ENCODE measurements at regions not wholly inside any gene's neighbourhood (a gene's known extent, or its start where the extent isn't known, plus 50 kb on each side); places are given as distances from the start of the nearest gene placed in this dataset.
A peak's percentile ranks its signal among the peaks of the same experiment; 100 is the strongest.

DNA sequence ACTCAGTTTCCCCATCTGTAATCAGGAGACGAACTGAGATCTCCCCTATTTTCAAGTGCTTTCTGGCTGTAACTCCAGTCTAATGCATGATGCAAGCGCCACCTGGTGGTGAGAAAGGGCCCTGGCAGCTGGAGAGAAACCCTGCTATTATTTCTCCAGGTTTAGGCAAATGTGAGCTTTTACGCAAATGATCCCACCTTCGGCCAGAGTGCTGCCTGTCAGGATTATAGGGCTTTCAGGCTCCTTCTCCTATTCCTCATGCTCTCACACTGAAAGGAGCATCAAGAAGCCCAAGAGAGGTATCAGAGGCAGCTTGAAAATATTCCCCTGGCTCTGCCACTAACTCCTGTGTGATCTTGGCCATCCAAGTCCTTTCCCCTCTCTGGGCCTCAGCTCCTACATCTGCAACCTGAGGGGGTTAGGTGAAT, 93.9 kb upstream of the RASGRF1 start:
- peak; percentile 55 to 57 for DNase-seq

- no peak for DNase-seq
Measured at GRCh38 chr15:79180318-79180717, 89.7 kb upstream of the RASGRF1 start.

- DNase-seq = no peak
Measured at GRCh38 chr15:79179597-79179996, 89.0 kb upstream of the RASGRF1 start.

DNA sequence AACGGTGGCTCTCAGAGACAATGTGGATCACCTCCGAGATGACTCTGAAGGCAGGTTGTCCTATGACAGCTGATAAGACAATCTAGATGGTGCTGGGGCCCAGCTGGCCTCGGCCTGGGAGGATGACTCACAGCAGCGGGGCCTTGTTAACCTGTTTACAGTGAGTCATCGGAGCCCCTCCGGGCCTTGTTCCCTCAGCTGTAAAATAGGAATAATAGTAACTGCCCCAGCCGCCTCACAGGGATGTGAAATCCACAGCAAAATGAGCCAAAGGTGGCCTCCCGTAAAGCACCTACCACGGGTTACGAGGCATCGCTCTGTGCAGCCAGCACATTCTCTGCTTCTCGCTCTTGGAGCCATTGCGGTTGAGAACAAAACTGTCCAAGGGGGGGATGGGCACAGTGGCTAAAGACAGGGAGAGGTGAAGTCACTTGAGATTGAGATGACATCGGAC, 88.6 kb upstream of the RASGRF1 start:
- no peak for DNase-seq

DNA sequence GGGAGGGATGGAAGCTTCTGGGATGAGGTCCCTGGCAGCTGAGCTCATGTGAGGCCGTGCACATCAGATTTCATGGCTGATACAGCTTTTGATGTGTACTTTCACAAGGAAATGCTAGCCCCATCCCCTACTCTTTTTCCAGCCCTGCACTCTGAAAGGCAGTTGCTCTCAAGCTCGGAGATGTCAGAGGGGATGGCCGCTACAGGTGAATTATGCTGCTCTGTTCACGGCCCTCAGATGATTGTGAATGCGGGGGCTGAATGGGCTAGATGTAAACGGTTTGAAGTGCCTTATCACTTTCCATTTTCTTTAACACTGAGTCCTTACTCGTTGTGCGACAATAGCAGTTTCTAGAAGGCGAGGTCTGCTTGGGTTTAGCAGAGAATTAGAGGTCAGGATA, 88.0 kb upstream of the RASGRF1 start:
- no peak for DNase-seq

GRCh38 chr15:79176151-79176550, 85.6 kb upstream of the RASGRF1 start:
- DNase-seq = no peak

- DNase-seq = no peak
Measured at GRCh38 chr15:79172801-79173460, 82.4 kb upstream of the RASGRF1 start.

DNA sequence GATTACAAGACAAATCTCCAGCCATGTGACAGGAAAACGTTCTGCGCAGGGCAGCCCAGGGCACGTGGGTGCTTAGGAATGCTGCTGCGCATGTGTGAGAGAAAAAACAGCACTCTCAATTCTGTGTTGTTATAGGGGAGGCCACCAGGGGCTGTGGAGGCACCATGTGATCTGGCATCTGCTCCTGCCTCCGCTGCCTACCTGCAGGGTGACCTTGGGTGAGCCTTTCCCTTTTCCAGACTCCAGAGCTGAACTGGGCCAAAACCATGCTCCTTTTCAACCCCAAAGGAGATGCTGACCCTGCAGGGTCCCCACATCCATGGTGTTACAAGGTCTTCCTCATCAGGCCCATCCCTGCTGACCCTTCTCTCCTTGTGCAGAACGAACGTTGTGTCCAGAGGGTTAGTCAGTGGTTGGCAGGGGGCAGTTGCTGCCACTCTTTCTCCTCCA, 81.5 kb upstream of the RASGRF1 start:
- no peak for DNase-seq

- no peak for DNase-seq
Measured at GRCh38 chr15:79171320-79172031, 80.9 kb upstream of the RASGRF1 start.

- no peak for DNase-seq
Measured at GRCh38 chr15:79170256-79170664, 79.7 kb upstream of the RASGRF1 start.

DNA sequence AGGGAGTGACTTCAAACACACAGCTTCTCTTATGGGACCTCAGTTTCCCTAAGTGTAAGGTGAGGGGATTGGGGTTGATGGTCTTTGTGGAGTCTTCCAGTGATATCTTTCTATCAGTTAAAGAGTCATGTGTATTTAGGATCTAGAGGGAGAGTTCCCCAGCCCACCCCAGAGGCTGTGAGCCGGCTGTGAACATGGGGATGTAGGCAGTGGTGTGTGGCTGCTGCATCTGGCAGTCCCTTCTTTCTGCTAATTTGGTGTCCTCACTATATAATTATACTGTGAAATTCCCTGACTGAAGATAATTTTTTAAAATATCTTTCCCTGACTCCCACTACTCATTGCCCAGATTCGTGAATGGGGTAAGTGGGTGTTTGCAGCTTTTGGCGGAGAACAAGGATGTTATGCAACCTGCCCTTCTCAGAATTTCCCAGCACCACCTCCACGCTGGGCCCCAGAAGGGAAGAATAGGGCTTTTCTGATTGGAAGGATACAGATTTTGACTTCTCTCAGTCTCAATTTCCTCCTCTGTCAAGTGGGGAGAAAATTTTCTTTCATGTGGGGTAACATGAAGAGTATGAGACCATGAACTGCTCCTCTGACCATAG, 79.0 kb upstream of the RASGRF1 start:
- no peak for DNase-seq

- no peak for DNase-seq
Measured at GRCh38 chr15:79168922-79169456, 78.4 kb upstream of the RASGRF1 start.

DNA sequence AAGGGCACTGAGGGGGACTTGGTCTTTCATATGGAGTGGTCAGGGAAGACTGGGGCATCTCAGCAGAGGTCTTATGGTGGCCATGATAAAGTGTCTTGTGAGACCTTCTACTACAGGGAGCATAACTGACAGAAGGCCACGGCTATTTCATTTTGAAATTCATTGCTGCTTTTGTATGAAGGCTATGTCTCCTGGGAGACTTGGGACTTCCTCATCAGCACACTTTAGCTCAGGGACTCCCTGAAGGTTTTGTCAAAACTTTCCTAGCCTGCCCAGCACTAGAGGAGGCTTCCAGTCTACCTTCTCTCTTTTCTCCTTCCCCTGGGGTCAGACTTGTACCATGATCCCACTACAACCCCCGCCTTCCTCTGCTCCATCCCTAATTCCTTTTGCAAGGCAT, 77.2 kb upstream of the RASGRF1 start:
- no peak for DNase-seq

DNA sequence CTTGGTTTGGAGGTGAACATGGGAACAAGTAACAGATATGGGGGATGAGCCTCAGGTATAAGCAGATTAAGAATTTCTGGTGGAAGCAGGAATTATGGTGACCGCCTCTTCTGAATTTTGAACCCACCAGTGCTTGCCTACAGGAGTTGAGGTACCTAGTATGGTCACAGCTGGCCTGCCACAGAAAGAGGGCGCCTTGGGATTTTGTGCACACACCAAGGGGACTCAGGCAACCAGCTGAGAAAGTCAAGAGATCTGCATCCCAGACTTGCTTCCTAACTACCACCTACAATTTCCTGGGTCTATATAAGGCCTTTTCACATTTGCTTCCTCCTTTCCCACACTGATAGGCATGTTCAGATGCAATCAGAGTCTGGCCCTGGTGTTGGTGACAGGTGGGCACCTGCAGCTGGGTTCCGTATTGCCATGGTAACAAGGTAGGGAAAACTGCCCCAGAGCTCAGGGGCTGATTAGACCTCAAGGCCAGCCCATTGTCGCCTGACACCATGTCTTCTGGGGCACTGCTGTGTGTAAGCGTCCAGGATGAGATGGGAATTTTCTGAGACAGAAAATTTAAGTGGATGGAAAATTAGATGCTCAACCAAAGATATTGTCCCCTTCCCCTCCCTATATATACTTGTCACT, 75.9 kb upstream of the RASGRF1 start:
- DNase-seq = no peak

DNA sequence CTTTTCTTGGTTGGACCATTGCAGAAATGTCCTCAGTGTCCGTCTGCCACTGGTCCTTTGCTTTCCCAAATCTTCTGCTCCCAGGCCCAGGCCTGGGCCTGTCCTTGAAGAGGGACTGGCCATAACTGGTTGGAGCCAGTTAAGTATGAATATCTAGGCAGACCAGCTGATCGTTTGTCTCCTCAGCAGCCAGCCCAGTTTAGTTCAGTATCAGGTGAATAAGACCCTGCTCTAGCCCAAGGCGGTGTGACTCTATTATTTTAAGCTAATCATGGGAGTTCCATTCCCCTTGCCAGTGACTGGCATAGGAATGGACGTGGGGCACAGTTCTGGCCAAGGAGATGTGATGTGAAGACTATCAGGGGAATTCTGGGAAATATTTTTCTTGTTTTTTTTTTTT, 73.9 kb upstream of the RASGRF1 start:
- DNase-seq = no peak

DNA sequence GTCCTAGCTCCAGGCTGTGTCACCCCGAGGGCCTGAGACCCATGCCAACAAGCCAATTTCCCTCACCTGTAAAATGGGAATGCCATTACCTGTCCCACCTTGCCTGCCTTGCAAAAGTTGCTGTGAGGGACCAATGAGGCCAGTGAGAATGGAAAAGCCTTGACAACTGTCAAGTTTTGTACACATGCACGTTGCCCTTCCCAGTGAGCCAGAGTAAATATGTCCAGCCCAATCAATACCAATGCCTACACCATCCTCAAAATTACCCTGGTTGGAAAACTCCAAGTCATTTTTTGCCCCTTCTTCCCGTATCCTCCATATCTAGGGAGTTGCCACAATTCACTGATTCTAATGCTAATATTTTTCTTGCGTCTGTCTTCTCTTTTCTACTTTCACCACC, 73.5 kb upstream of the RASGRF1 start:
- DNase-seq = no peak

GRCh38 chr15:79163395-79163794, 72.8 kb upstream of the RASGRF1 start:
- DNase-seq = no peak

- no peak for DNase-seq
Measured at GRCh38 chr15:79161837-79162508, 71.4 kb upstream of the RASGRF1 start.

GRCh38 chr15:79160211-79160610, 69.6 kb upstream of the RASGRF1 start:
- DNase-seq = no peak

DNA sequence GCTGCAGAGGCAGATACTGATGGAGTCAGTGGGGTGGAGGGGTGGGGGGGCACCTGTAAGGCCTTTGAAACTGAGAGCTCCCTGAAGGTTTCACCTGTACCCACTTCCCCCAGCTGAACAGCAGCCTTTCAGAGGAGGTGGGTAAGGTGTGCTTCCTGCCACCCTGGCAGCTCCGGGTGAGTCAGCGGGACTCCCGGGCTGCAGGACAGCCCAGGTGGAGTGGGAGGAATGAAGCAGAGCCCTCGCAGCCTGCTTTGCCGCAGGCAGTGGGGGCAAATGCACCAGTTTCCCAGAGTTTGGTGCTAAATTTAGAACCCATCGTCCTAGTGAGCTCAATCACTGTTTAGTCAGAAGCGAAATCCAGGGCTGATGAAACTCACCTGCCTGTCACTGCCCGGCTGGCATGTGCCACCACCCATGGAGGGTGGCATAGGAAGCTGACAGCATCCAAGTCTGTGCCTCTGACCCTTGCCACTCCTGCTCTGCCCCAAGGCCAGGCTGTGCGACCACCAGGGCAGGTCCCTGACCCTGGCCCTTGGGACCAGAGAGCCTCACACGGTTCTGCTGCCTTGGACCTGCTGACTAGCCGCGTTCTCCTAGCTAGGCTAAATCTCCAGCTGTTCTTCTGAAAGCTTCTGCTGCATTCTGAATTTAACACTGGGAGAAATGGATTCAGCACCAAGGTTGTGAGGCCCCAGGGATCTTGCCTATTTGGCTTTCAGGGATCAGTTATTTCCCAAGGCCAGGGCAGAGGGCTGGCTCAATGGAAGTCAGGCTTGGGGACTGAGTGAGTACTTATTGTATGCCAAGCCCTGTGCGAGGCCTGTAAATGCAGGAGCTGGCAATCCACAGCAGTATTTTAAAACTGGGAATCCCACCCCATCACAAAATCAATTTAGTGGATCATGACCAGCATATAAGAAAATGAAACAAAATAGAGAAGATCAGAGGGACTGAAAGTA, 67.3 kb upstream of the RASGRF1 start:
- DNase-seq = no peak

GRCh38 chr15:79156704-79157375, 66.3 kb upstream of the RASGRF1 start:
- DNase-seq = no peak
